ENCODE measurements at regions not wholly inside any gene's neighbourhood (a gene's known extent, or its start where the extent isn't known, plus 50 kb on each side); places are given as distances from the start of the nearest gene placed in this dataset.

- H3K36me3 Mint-ChIP-seq: no peaks in the 10 kb centered on the region
- no peak overlapping the region for H3K27ac Mint-ChIP-seq
- DNase-seq (ENCODE audit: low spot score in 2 of 2, unreplicated experiment in 2 of 2): no peak
- no peaks in the 10 kb centered on the region for H3K4me1 Mint-ChIP-seq
- H3K27me3 Mint-ChIP-seq (ENCODE audit: low read depth): peaks cover 16% of the 10 kb centered on the region
- peaks cover 11% of the 10 kb centered on the region for H3K9me3 Mint-ChIP-seq
- no peak overlapping the region for H3K4me3 Mint-ChIP-seq
- no peak for TF ChIP-seq CTCF (IDR thresholded peaks at IDR 0.05; ENCODE audit: unreplicated experiment)
These were observed 116.8 kb downstream of the MAFB start for GRCh38 chr20:40572251-40572650.

- Mint-ChIP-seq H3K27ac (no peak overlapping the region), H3K4me1 (no peaks in the 10 kb centered on the region), H3K9me3 (peaks cover 11% of the 10 kb centered on the region), H3K4me3 (no peak overlapping the region), H3K27me3 (ENCODE audit: low read depth) (peaks cover 13% of the 10 kb centered on the region), H3K36me3 (no peaks in the 10 kb centered on the region)
- DNase-seq (ENCODE audit: low spot score in 2 of 2, unreplicated experiment in 2 of 2): no peak
- TF ChIP-seq CTCF (IDR thresholded peaks at IDR 0.05; ENCODE audit: unreplicated experiment): no peak
These were observed 117.4 kb downstream of the MAFB start for GRCh38 chr20:40571639-40572038.

GRCh38 chr20:40568200-40568599, 120.8 kb downstream of the MAFB start:
- TF ChIP-seq CTCF (IDR thresholded peaks at IDR 0.05; ENCODE audit: unreplicated experiment): no peak
- peaks cover 3% of the 10 kb centered on the region for H3K9me3 Mint-ChIP-seq
- no peaks in the 10 kb centered on the region for H3K36me3 Mint-ChIP-seq
- peaks cover 4% of the 10 kb centered on the region for H3K4me1 Mint-ChIP-seq
- no peaks in the 10 kb centered on the region for H3K27me3 Mint-ChIP-seq (ENCODE audit: low read depth)
- no peak for DNase-seq (ENCODE audit: low spot score in 2 of 2, unreplicated experiment in 2 of 2)
- H3K4me3 Mint-ChIP-seq: no peak overlapping the region
- H3K27ac Mint-ChIP-seq: no peak overlapping the region

GRCh38 chr20:40565682-40566040, 123.4 kb downstream of the MAFB start:
- Mint-ChIP-seq H3K9me3 (peaks cover 3% of the 10 kb centered on the region), H3K27ac (no peak overlapping the region), H3K36me3 (no peaks in the 10 kb centered on the region), H3K27me3 (ENCODE audit: low read depth) (no peaks in the 10 kb centered on the region), H3K4me3 (no peak overlapping the region), H3K4me1 (peaks cover 19% of the 10 kb centered on the region)
- no peak for TF ChIP-seq CTCF (IDR thresholded peaks at IDR 0.05; ENCODE audit: unreplicated experiment)
- no peak for DNase-seq (ENCODE audit: low spot score in 2 of 2, unreplicated experiment in 2 of 2)

- no peak for DNase-seq (ENCODE audit: low spot score in 2 of 2, unreplicated experiment in 2 of 2)
- H3K27ac Mint-ChIP-seq: no peak overlapping the region
- no peak for TF ChIP-seq CTCF (IDR thresholded peaks at IDR 0.05; ENCODE audit: unreplicated experiment)
These were observed 123.9 kb downstream of the MAFB start for GRCh38 chr20:40565001-40565681.

More at GRCh38 chr20:40565001-40565681, 123.9 kb downstream of the MAFB start:
- Mint-ChIP-seq H3K4me3 (no peak overlapping the region), H3K36me3 (no peaks in the 10 kb centered on the region), H3K4me1 (peaks cover 19% of the 10 kb centered on the region), H3K27me3 (ENCODE audit: low read depth) (no peaks in the 10 kb centered on the region), H3K9me3 (peaks cover 3% of the 10 kb centered on the region)

Measured in mesothelial cell of epicardium (in vitro differentiated cells).